Glomerular endothelial cell (primary cell): ENCODE measurements at regions not wholly inside any gene's neighbourhood (a gene's known extent, or its start where the extent isn't known, plus 50 kb on each side); places are given as distances from the start of the nearest gene placed in this dataset.

ENCODE experiments used
- DNase-seq: peaks from one replicate; pipeline ENCODE4 v3.0.0-alpha.2; 2011; ENCODE audit warnings: low read depth, low spot score; ENCODE audit errors: extremely low read depth

- DNase-seq, result no peak
Measured at GRCh38 chr22:49324527-49325491, 502.9 kb downstream of the BRD1 start.

GRCh38 chr22:49323751-49324415 lies 503.8 kb downstream of the BRD1 start:
- DNase-seq, result no peak

GRCh38 chr22:49322861-49323622 lies 504.6 kb downstream of the BRD1 start:
- DNase-seq, result no peak

GRCh38 chr22:49322231-49322630 lies 505.4 kb downstream of the BRD1 start:
- DNase-seq, result no peak

- DNase-seq, result no peak
Measured at GRCh38 chr22:49321477-49322055, 506.1 kb downstream of the BRD1 start.

- no peak for DNase-seq
Measured at GRCh38 chr22:49320714-49321476, 506.8 kb downstream of the BRD1 start.

- no peak for DNase-seq
Measured at GRCh38 chr22:49317369-49317768, 510.3 kb downstream of the BRD1 start.

- no peak for DNase-seq
Measured at GRCh38 chr22:49312601-49313000, 515.1 kb downstream of the BRD1 start.

GRCh38 chr22:49310354-49310753 lies 517.3 kb downstream of the BRD1 start:
- no peak for DNase-seq

- no peak for DNase-seq
Measured at GRCh38 chr22:49308300-49308699, 519.4 kb downstream of the BRD1 start.

GRCh38 chr22:49307870-49308269 lies 519.8 kb downstream of the BRD1 start:
- no peak for DNase-seq

- DNase-seq, result no peak
Measured at GRCh38 chr22:49307481-49307830, 520.2 kb downstream of the BRD1 start.

GRCh38 chr22:49306632-49307480 lies 520.8 kb downstream of the BRD1 start:
- no peak for DNase-seq

GRCh38 chr22:49305966-49306631 lies 521.6 kb downstream of the BRD1 start:
- no peak for DNase-seq

- no peak for DNase-seq
Measured at GRCh38 chr22:49305214-49305965, 522.3 kb downstream of the BRD1 start.

- no peak for DNase-seq
Measured at GRCh38 chr22:49303781-49304461, 523.8 kb downstream of the BRD1 start.

- no peak for DNase-seq
Measured at GRCh38 chr22:49303061-49303735, 524.5 kb downstream of the BRD1 start.
